ENCODE measurements at regions not wholly inside any gene's neighbourhood (a gene's known extent, or its start where the extent isn't known, plus 50 kb on each side); places are given as distances from the start of the nearest gene placed in this dataset.
A peak's percentile ranks its signal among the peaks of the same experiment; 100 is the strongest.

DNA sequence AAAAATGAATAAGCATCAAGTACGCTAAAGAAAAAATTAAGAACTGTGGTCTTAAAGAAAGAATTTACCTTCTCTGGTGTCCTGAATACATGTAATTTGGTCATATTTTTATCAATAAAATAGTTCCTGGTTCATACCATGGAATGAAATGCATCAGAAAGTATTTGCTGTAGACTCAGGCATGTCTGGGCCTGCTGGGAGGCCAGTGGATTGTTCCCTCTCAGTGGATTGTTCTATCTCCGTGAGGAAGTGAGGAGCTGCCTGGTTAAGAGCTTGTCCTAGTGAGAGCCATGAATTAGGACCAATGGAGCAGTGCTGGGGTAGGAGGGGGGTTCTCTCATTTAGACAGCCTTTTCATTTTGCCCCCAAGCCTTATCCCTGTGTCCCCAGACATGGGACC lies 211.7 kb upstream of the HABP2 start:
- peaks cover 64% of the 10 kb centered on the region for H3K27me3 Mint-ChIP-seq (ENCODE audit: insufficient read depth)
- H3K36me3 Mint-ChIP-seq (ENCODE audit: low read depth), result no peaks in the 10 kb centered on the region
- H3K4me3 ChIP-seq (ENCODE audit: low read length), result no peak overlapping the region
- no peak overlapping the region for H3K9ac ChIP-seq (ENCODE audit: extremely low read depth, low read length, poor library complexity, severe bottlenecking)
- no peaks in the 10 kb centered on the region for H3K36me3 ChIP-seq (ENCODE audit: control insufficient read depth, insufficient read depth, low read length)
- 92 to 100% methylated on average over 1 to 2 of the region's 2 CpGs for WGBS, 2 experiments (ENCODE audit: insufficient coverage in 1 of 2, insufficient read length in 1 of 2)
- peaks cover 13% of the 10 kb centered on the region for H3K9me3 ChIP-seq (ENCODE audit: control insufficient read depth, low read length)
- peaks cover 17% of the 10 kb centered on the region for H3K4me1 Mint-ChIP-seq
- DNase-seq, result no peak
- H3K27ac Mint-ChIP-seq, result no peak overlapping the region
- H3K27me3 ChIP-seq (ENCODE audit: control insufficient read depth, insufficient read depth, low read length, poor library complexity, severe bottlenecking), result peaks cover 60% of the 10 kb centered on the region
- no peaks in the 10 kb centered on the region for H3K9me3 Mint-ChIP-seq
- no peak overlapping the region for H3K4me3 Mint-ChIP-seq
- no peak overlapping the region for H3K27ac ChIP-seq (ENCODE audit: low read depth, low read length)
- TF ChIP-seq, protein P1, sequence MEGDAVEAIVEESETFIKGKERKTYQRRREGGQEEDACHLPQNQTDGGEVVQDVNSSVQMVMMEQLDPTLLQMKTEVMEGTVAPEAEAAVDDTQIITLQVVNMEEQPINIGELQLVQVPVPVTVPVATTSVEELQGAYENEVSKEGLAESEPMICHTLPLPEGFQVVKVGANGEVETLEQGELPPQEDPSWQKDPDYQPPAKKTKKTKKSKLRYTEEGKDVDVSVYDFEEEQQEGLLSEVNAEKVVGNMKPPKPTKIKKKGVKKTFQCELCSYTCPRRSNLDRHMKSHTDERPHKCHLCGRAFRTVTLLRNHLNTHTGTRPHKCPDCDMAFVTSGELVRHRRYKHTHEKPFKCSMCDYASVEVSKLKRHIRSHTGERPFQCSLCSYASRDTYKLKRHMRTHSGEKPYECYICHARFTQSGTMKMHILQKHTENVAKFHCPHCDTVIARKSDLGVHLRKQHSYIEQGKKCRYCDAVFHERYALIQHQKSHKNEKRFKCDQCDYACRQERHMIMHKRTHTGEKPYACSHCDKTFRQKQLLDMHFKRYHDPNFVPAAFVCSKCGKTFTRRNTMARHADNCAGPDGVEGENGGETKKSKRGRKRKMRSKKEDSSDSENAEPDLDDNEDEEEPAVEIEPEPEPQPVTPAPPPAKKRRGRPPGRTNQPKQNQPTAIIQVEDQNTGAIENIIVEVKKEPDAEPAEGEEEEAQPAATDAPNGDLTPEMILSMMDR (conservative IDR thresholded peaks at IDR 0.05), result no peak
- H3K4me1 ChIP-seq (ENCODE audit: control insufficient read depth, insufficient read depth, low read length), result no peaks in the 10 kb centered on the region

DNA sequence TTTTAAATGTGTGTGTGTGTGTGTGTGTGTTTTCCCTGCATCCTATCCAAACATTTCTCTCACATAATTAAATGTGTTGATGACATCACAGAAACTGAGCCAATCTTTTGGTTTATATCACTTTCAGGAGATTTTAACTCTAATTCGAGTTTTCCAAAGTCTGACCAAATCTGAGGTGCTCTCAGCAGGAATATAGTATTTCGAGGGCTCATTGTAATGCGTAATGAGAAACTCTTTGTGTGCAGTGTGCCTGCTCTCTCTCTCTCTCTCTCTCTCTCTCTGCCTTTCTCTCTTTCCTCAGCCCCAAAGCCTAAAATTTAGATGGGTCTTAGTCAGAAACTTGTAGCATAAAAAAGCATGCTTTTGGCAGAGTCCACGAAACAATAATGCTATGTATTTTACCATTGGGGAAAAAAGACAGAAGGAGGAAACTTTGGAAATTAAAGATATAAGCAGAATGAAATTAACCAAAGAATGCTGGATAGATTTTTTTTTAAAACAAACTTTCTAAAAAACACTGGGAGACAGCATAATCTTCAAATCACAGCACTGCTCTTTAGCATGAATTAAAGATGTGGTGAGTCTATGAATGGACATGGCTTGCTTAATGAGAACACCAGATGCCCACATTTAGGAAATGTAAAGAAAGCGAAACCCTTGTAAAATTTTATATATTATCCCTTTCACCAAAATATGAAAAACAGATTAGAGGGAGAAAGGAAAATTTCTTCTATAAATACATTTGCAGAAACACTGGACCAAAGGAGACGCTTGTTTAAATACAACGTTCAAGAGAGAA lies 206.8 kb upstream of the HABP2 start:
- H3K4me3 ChIP-seq (ENCODE audit: low read length), result no peak overlapping the region
- H3K36me3 ChIP-seq (ENCODE audit: control insufficient read depth, insufficient read depth, low read length), result no peaks in the 10 kb centered on the region
- DNase-seq, result no peak
- no peak overlapping the region for H3K27ac ChIP-seq (ENCODE audit: low read depth, low read length)
- Mint-ChIP-seq H3K27ac (no peak overlapping the region), H3K27me3 (ENCODE audit: insufficient read depth) (peaks cover 47% of the 10 kb centered on the region), H3K4me3 (no peak overlapping the region), H3K36me3 (ENCODE audit: low read depth) (no peaks in the 10 kb centered on the region), H3K9me3 (peaks cover 4% of the 10 kb centered on the region), H3K4me1 (peaks cover 43% of the 10 kb centered on the region)
- H3K27me3 ChIP-seq (ENCODE audit: control insufficient read depth, insufficient read depth, low read length, poor library complexity, severe bottlenecking), result peaks cover 41% of the 10 kb centered on the region
- TF ChIP-seq, protein P1 (conservative IDR thresholded peaks at IDR 0.05), result no peak
- peaks cover 6% of the 10 kb centered on the region for H3K9me3 ChIP-seq (ENCODE audit: control insufficient read depth, low read length)
- H3K9ac ChIP-seq (ENCODE audit: extremely low read depth, low read length, poor library complexity, severe bottlenecking), result no peak overlapping the region
- H3K4me1 ChIP-seq (ENCODE audit: control insufficient read depth, insufficient read depth, low read length), result peaks cover 17% of the 10 kb centered on the region
- 51 to 73% methylated on average over 2 to 6 of the region's 7 CpGs for WGBS, 2 experiments (ENCODE audit: insufficient coverage in 1 of 2, insufficient read length in 1 of 2)

DNA sequence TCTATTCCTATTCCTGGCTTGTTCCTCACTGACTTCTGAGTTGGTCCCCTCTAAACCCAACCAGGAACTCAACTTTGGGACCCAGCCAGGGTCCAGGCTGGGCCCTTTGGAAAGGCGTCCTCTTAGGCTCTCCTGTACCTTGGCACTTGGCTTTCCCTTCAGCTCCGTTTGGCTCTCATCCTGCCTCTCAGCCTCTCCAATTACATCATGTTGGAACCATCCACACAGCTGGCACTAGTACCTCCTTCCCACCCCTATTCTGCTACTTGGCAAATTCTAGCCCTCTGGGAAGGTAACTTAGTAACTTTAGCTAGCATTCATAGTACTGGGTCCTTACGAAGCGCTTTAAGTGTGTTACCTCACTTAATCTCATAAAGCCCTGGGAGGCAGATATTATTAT lies 205.3 kb upstream of the HABP2 start:
- H3K9ac ChIP-seq (ENCODE audit: extremely low read depth, low read length, poor library complexity, severe bottlenecking), result no peak overlapping the region
- peaks cover 17% of the 10 kb centered on the region for H3K4me1 ChIP-seq (ENCODE audit: control insufficient read depth, insufficient read depth, low read length)
- DNase-seq, result peak; percentile 50
- H3K4me3 ChIP-seq (ENCODE audit: low read length), result no peak overlapping the region
- Mint-ChIP-seq H3K9me3 (peaks cover 4% of the 10 kb centered on the region), H3K4me1 (peaks cover 46% of the 10 kb centered on the region), H3K4me3 (no peak overlapping the region), H3K27ac (no peak overlapping the region), H3K27me3 (ENCODE audit: insufficient read depth) (peaks cover 34% of the 10 kb centered on the region), H3K36me3 (ENCODE audit: low read depth) (no peaks in the 10 kb centered on the region)
- H3K36me3 ChIP-seq (ENCODE audit: control insufficient read depth, insufficient read depth, low read length), result no peaks in the 10 kb centered on the region
- no peak overlapping the region for H3K27ac ChIP-seq (ENCODE audit: low read depth, low read length)
- peaks cover 33% of the 10 kb centered on the region for H3K27me3 ChIP-seq (ENCODE audit: control insufficient read depth, insufficient read depth, low read length, poor library complexity, severe bottlenecking)
- TF ChIP-seq, protein P1 (conservative IDR thresholded peaks at IDR 0.05), result no peak
- no peaks in the 10 kb centered on the region for H3K9me3 ChIP-seq (ENCODE audit: control insufficient read depth, low read length)
- WGBS, 2 experiments (ENCODE audit: insufficient coverage in 1 of 2, insufficient read length in 1 of 2), result 81 to 91% methylated on average over 2 to 4 of the region's 4 CpGs
